ENCODE measurements at regions not wholly inside any gene's neighbourhood (a gene's known extent, or its start where the extent isn't known, plus 50 kb on each side); places are given as distances from the start of the nearest gene placed in this dataset.

GRCh38 chr11:113603277-113604059 is 102.6 kb downstream of the TMPRSS5 start:
- TF ChIP-seq CTCF (conservative IDR thresholded peaks at IDR 0.05; ENCODE audit: low read length), result no peak
- peak; percentile 74 for DNase-seq (ENCODE audit: low read depth)
- no peak overlapping the region for H3K4me3 ChIP-seq (ENCODE audit: low read length)

GRCh38 chr11:113602483-113602882 is 103.6 kb downstream of the TMPRSS5 start:
- DNase-seq (ENCODE audit: low read depth), result no peak
- no peak for TF ChIP-seq CTCF (conservative IDR thresholded peaks at IDR 0.05; ENCODE audit: low read length)
- no peak overlapping the region for H3K4me3 ChIP-seq (ENCODE audit: low read length)

GRCh38 chr11:113596658-113597057 is 109.5 kb downstream of the TMPRSS5 start:
- no peak for TF ChIP-seq CTCF (conservative IDR thresholded peaks at IDR 0.05; ENCODE audit: low read length)
- DNase-seq (ENCODE audit: low read depth), result no peak
- no peak overlapping the region for H3K4me3 ChIP-seq (ENCODE audit: low read length)

GRCh38 chr11:113595810-113596594 is 110.1 kb downstream of the TMPRSS5 start:
- no peak overlapping the region for H3K4me3 ChIP-seq (ENCODE audit: low read length)
- DNase-seq (ENCODE audit: low read depth), result no peak
- TF ChIP-seq CTCF (conservative IDR thresholded peaks at IDR 0.05; ENCODE audit: low read length), result no peak

GRCh38 chr11:113593698-113594308 is 112.3 kb downstream of the TMPRSS5 start:
- H3K4me3 ChIP-seq (ENCODE audit: low read length), result no peak overlapping the region
- DNase-seq (ENCODE audit: low read depth), result peak; percentile 41
- TF ChIP-seq CTCF (conservative IDR thresholded peaks at IDR 0.05; ENCODE audit: low read length), result no peak

DNA sequence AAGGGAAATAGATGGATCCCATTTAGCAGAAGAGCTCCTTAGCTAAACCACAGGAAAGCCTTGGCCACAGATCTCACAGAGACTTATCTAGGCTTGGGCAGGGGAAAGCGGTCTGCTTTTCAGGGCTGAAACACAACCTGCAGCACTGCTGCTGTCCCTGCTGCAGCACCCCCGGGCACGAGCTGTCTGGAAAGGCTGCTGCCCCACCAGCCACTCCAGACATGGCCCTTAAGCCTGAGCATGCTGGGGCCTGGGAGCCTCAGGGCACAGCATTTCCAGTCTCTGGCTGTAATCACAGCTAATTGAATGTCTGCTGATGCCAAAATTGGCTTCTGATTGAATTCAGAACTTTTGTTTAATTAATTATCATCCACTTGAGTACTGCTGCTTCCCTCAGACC is 115.0 kb downstream of the TMPRSS5 start:
- DNase-seq (ENCODE audit: low read depth), result no peak
- TF ChIP-seq CTCF (conservative IDR thresholded peaks at IDR 0.05; ENCODE audit: low read length), result no peak
- H3K4me3 ChIP-seq (ENCODE audit: low read length), result no peak overlapping the region

All from AG10803 (cell line).